PC-9 (cell line): ENCODE measurements at regions not wholly inside any gene's neighbourhood (a gene's known extent, or its start where the extent isn't known, plus 50 kb on each side); places are given as distances from the start of the nearest gene placed in this dataset.

Experiments
- CTCF ChIP-seq: fragments of 200-600 bp; sonication (generic); conservative IDR thresholded peaks from 2 replicates; pipeline ENCODE4 v1.6.1; 2017; ENCODE audit warnings: mixed run types, antibody characterized with exemption, mild to moderate bottlenecking, moderate library complexity
- EZH2 ChIP-seq: fragments of 200-600 bp; sonication (generic); IDR thresholded peaks from 2 replicates; pipeline ENCODE4 v1.8.0; 2017; ENCODE audit warnings: antibody characterized with exemption, low read depth

GRCh38 chr4:15368856-15369255 lies 59.0 kb upstream of the C1QTNF7 start:
- TF ChIP-seq CTCF (no peak), EZH2 (no peak)
